ENCODE measurements at regions not wholly inside any gene's neighbourhood (a gene's known extent, or its start where the extent isn't known, plus 50 kb on each side); places are given as distances from the start of the nearest gene placed in this dataset.

GRCh38 chr9:117488659-117489058, 73.8 kb upstream of the ASTN2 start:
- no peak for TF ChIP-seq CTCF (IDR thresholded peaks at IDR 0.05)
- TF ChIP-seq, protein P1, sequence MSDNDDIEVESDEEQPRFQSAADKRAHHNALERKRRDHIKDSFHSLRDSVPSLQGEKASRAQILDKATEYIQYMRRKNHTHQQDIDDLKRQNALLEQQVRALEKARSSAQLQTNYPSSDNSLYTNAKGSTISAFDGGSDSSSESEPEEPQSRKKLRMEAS (IDR thresholded peaks at IDR 0.05; ENCODE audit: low read depth) = no peak
- TF ChIP-seq, protein P2, sequence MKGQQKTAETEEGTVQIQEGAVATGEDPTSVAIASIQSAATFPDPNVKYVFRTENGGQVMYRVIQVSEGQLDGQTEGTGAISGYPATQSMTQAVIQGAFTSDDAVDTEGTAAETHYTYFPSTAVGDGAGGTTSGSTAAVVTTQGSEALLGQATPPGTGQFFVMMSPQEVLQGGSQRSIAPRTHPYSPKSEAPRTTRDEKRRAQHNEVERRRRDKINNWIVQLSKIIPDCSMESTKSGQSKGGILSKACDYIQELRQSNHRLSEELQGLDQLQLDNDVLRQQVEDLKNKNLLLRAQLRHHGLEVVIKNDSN (IDR thresholded peaks at IDR 0.05; ENCODE audit: borderline replicate concordance, low read depth) = no peak
- TF ChIP-seq, protein P3, sequence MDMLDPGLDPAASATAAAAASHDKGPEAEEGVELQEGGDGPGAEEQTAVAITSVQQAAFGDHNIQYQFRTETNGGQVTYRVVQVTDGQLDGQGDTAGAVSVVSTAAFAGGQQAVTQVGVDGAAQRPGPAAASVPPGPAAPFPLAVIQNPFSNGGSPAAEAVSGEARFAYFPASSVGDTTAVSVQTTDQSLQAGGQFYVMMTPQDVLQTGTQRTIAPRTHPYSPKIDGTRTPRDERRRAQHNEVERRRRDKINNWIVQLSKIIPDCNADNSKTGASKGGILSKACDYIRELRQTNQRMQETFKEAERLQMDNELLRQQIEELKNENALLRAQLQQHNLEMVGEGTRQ (IDR thresholded peaks at IDR 0.05; ENCODE audit: borderline replicate concordance, low read depth, low read length) = no peak
- no peak for TF ChIP-seq TEAD4 (IDR thresholded peaks at IDR 0.05; ENCODE audit: borderline replicate concordance, insufficient read depth)
- TF ChIP-seq EP300 (IDR thresholded peaks at IDR 0.05; ENCODE audit: borderline replicate concordance in 1 of 2, low read depth in 1 of 2, low read length in 1 of 2) = no peak
- TF ChIP-seq TAF1 (IDR thresholded peaks at IDR 0.05; ENCODE audit: borderline replicate concordance, low read depth, low read length) = no peak
